ENCODE measurements at regions not wholly inside any gene's neighbourhood (a gene's known extent, or its start where the extent isn't known, plus 50 kb on each side); places are given as distances from the start of the nearest gene placed in this dataset.
"Not testable (repeated sequence)": the region's sequence is repeated elsewhere in the genome, so short reads cannot be mapped to it uniquely, and the experiment has no call there.

DNA sequence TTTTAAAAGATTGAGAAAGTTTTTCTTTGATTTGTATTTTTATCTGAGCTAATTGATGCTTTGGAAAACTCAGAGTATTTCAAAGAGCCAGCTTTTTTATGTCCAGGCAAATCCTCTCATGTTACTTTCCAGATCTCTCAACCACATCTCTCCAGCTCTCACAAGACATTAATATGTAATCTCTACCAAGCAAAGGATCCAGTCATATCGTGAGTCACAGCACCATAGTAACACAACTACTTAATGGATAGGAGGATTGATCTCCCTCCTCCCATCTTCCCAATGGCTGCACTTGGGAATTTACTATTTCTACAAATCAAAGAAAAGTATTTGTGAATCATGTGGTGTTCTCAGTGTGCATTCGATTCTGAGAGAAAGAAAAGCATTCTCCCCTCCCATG, 63.3 kb downstream of the POU4F1 start:
- DNase-seq (ENCODE audit: low spot score): no peak

DNA sequence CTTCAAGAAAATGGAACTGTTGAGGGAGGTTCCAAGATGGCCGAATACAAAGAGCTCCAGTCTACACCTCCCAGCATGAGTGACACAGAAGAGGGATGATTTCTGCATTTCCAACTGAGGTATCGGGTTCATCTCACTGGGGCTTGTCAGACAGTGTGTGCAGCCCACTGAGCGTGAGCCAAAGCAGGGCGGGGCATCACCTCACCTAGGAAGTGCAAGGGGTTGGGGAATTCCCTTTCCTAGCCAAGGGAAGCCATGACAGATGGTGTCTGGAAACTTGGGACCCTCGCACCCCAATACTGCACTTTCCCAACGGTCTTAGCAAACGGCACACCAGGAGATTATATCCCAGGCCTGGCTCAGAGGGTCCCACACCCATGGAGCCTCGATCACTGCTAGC, 77.3 kb downstream of the POU4F1 start:
- not testable (repeated sequence) for DNase-seq (ENCODE audit: low spot score)

DNA sequence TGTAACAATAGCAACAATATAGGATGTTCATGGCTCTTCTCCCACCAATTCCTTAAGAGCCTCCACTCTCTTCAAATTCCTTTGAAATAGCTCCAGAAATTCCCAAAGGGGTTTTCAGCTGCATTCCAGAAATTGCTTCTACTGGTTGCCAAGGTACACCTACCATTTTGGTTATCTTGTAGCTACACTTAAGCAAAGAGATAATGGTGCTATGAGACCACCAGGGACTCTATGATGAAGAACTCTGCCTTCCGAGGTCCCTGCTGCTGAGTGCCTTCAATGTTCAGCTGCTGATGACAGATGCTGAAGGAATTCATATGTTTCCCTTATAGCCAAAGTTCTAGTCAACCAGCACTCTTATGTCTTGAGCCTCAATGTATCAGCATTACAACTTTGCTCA, 78.4 kb downstream of the POU4F1 start:
- DNase-seq (ENCODE audit: low spot score): no peak

DNA sequence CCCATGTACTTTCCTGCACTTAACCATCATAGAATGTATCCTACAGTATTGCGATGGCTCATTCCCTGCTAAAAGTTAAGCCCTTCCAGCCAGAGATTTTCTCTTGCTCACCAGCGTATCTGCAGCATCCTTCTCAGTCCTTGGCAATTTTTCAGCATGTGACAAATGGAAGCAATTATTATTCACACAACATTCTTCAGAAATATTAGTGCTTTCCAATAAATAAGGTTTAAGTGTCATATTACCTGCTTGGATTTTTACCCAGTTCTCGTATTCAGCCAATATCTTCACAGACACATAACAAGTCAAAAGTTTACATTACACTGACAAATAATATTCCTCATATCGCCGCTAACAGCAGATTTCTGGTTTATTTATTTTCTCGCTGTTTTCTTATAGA, 82.3 kb downstream of the POU4F1 start:
- no peak for DNase-seq (ENCODE audit: low spot score)

DNA sequence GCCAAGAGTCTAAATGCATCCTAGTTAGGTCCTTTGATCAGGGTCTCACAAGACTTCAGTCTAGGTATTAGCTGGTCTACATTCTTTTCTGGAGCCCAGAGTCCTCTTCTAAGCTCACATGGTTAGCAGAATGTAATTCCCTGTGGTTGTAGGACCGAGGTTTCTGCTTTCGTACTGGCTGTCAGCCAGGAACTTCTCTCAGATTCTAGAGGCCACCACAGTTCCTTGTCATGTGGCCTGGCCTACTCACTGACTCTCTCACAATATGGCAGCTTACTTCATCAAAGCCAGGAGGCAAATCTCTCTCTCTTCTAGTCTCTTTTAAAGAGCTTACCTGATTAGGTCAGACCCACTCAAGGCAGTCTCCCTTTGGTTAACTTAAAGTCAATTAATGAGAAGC, 82.9 kb downstream of the POU4F1 start:
- no peak for DNase-seq (ENCODE audit: low spot score)

DNA sequence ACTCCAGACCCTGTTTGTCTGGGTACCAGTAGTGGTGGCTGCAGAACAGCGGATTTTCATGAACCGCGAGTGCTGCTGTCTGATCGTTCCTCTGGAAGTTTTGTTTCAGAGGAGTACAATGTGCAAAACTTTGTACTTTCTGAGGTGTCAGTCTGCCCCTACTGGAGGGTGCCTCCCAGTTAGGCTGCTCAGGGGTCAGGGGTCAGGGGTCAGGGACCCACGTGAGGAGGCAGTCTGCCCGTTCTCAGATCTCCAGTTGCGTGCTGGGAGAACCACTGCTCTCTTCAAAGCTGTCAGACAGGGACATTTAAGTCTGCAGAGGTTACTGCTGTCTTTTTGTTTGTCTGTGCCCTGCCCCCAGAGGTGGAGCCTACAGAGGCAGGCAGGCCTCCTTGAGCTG, 84.9 kb downstream of the POU4F1 start:
- not testable (repeated sequence) for DNase-seq (ENCODE audit: low spot score)

DNA sequence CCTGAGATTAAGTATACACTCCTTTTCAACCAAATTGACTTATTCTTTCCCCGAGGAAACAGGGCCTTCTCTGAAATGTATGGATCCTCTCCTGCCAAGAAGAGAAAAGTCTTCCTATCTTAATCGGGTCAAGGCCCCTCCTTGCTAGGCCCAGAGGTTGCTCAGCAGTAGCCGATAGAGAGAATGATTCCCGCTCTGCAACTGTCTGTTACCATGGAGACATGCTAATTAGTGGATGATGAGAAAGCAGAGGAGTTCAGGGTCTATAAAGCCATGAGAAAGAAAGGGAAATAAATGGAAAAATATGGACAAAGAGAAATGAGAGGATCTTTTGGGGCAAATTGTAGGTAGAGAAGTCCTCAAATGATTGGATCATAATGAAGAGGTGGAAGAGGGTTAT, 103.5 kb downstream of the POU4F1 start:
- DNase-seq (ENCODE audit: low spot score): no peak

DNA sequence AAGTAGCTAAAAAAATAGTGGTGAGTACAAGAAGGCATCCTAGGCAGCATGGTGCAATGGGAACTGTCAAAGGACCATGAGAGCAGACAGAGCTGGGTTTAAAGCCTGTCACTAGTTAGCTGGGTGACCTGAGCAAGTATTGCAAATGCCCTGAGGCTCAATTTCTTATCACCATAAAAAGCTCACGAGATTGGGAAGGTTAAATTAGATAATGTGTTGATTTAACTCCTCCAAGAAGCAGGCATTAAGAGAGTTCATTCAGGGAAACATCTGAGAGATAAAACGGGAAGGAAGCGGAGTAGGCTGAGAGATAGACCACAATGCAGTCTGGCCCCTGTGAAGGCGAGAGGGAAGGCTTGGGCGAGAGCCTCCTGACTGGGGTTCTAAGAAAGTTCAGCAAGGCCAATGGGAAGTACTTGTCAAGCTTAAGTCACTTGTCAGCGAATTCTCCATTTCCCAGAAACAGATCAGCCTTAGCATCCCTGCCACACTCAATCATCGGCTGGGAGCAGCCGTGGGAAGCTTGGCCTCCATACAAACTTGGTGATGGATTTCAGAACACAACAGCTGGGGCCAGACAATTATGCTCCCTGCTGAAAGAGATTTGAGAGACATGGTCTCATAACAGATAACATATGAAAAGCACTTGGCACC, 105.5 kb downstream of the POU4F1 start:
- DNase-seq (ENCODE audit: low spot score): no peak

DNA sequence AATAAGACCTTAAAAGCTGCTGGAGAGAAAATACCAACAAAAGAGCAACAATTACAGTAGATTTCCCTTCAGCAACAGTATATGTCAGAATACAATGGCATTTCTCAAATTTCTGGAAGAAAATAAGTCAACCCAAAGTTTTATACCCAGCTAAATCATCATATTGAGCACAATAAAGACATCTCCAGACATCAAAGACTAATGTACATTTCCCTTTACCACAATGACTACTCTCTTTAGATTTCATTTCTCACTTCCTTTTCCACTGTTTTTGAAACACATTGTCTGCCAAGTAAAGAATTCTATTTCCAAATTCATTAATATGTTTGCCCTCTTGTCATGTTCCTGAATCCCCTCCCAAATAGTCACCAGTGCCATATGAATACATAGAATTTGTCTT, 111.4 kb downstream of the POU4F1 start:
- no peak for DNase-seq (ENCODE audit: low spot score)

DNA sequence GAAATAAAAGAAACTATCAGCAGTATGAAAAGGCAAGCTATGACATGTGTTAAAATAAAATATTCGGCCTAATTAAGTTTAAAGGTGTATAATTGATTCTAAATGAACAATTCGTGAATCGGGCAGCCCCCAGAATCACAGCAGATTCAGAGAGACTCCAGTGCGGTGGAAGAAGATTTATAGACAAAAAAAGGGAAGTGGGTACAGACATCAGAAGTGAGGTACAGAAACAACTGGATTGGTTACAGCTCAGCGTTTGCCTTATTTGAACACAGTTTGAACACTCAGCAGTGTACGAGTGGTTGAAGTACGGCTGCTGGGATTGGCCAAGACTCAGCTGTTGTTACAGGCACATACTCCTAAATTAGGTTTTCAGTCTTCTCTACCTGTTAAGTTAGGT, 113.1 kb downstream of the POU4F1 start:
- not testable (repeated sequence) for DNase-seq (ENCODE audit: low spot score)

DNA sequence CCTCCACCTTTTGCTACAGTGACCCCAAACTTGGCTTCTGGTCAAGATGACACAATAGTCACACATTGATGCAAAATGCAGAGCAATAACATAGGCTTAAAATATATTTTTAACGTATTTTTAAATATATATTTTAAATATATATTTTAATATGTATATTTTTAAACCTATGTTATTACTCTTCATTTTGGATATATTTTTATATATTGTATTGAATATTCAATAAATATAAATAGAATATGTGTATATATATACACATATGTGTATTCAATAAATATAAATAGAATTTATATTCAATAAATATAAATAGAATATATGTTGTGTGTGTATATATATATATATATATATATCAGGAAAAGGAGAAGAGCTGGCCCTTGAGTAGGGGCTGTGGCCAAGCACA, 115.6 kb downstream of the POU4F1 start:
- no peak for DNase-seq (ENCODE audit: low spot score)

DNA sequence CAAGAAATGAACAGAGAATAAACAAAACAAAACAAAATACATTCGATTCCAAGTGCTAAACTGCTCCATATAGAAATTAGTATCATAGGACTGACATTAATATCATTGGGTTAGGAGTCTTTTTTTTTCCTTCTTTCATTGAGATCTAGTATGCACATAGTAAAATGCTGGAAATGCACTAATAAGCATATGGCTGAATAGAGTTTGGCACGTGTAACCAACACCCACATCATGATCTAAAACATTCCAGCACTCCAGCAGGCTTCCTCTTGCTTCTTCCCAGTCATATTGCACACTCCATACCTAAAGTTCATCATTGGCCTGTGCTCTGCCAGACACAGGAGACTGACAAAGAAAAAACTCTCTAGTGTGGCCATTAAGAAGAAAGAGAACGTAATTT, 117.5 kb downstream of the POU4F1 start:
- DNase-seq (ENCODE audit: low spot score): no peak

DNA sequence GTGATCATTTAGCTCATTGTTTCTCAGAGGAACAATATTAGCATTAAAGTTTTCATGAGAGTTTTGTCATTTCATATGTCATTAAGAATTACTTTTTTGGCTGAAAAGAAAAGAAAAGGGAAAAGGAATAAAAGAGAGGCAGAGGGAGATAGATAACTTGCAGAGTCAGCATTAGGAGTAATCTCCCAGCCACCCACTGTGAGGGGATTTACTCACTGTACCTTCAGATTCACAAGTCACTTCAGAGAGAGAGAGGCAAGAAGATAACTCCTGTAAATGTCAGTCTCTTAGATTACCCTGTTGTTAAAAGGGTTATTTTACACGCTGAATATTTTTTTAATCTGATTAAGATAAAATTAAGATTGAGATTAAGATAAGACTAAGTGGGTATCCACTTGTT, 125.2 kb downstream of the POU4F1 start:
- no peak for DNase-seq (ENCODE audit: low spot score)

DNA sequence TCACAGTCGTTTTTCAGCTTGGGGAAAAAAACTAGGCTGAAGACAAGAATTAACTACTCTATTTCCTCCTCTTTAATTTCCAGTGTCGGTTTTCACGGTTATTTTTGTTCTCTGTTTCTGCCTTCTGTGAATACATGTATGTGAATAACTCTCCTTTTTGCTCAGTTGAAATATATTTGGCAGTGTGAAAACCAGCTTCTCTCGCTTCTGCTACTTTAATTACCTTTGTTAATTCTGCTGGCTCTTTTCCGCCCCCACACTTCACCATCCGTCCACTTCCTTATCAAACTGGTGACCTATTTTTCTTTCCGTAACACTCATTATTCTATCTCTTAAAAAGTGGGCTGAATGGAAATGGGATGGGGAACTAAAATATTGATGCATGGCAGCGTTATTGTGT, 126.4 kb downstream of the POU4F1 start:
- no peak for DNase-seq (ENCODE audit: low spot score)

DNA sequence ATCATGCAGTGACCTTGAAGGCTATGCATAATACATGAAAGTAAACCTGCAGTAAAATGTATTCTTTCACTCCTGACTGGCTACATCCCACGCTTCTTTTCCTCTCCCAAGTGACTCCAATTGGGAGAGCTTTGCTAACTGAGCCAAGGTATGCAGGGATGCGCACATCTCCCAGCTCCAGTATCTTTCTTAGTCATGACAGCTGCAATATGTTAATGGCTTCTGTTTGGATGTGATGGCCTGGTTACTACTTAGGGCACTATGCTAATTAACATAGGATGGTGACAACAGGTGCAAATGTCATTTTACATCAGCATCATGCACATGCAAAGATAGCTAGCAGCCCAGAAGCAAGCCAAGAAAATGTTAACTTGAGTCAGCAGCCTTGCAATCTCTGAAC, 134.7 kb downstream of the POU4F1 start:
- DNase-seq (ENCODE audit: low spot score): no peak

DNA sequence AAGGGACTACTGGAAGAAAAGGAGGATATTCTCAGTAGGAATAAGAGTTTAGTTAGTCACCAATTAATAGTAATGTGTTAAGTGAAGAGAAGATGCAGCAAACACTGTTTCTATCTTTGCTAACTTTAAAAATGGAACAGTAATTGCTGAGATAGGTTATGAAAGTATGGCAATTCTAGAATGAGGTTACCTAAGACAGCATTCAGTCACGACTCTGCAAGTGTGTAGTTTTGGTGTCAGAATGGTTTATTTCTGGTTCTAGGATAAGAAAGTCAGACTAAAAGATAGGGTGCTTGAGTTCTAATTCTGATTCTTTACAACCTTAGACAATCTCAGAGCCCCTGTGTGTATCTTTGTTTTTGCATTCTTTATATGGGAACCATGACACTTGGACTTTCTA, 138.1 kb downstream of the POU4F1 start:
- no peak for DNase-seq (ENCODE audit: low spot score)

DNA sequence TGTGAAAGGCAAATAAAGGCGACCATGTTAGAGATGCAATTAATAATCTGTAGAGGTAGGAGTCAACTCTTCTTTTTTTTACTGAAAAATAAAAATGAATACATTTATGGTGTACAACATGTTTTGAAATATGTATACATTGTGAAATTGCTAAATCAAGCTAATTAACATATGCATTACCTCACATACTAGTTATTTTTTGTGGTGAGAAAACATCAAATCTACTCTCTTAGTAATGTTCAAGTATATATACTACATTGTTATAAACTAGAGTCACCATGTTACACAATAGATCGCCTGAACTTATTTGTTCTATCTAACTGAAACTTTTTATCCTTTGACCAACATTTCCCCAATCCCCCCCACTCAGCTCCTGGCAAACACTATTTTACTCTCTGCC, 143.2 kb downstream of the POU4F1 start:
- DNase-seq (ENCODE audit: low spot score): no peak

DNA sequence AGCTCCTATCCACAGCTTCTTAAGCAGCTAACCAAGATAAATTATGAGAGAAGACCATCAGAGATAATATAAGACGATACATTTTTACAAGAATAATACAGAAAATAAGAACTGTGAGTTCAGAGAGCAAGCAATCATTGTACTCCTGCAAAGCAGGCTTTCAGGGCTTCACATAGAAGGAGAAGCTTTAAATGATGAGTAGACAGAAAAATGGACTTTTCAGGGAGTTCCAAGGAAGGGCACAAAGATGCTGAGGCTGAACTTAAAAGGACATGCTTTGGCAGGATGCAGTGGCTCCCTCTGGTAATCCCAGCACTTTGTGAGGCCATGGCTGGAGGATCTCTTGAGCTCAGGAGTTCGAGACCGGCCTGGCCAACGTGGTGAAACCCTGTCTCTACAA, 159.5 kb downstream of the POU4F1 start:
- DNase-seq (ENCODE audit: low spot score): no peak

DNA sequence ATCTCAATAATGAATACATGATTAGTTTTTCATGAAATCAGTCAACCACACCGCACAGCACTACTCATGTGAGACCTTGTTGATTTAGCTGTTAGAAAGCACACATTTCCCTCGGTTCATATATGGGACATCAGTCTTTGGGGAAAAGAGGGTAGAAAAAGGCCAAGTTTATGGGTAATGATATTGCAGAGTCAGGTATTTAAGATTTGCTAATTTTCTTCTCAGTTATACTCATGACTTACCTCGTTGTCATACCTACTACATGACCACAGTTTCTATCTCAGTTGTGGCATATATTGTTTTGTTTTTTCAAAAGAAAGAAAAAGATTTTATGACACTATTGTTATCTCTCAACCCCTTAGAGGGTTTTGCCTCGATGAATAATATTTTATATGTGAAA, 165.6 kb downstream of the POU4F1 start:
- DNase-seq (ENCODE audit: low spot score): no peak

DNA sequence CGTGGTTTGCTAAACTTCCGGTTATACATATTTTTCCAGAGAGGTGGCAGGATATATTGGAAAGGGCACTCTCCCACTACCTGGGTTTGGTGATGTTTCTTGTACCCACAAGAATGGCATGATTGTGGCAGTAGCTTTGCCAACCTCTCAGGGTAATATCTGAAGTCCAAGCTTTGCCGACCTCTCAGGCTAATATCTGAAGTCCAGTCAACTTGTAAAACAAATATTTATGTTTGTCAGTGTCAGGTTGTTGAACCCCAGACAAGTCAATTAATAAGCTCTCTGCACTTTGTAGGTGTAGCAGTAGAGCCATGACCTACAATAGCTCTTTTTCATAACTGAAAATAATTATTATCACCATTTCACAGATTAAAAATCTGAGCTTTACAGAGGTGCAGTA, 167.0 kb downstream of the POU4F1 start:
- DNase-seq (ENCODE audit: low spot score): no peak

DNA sequence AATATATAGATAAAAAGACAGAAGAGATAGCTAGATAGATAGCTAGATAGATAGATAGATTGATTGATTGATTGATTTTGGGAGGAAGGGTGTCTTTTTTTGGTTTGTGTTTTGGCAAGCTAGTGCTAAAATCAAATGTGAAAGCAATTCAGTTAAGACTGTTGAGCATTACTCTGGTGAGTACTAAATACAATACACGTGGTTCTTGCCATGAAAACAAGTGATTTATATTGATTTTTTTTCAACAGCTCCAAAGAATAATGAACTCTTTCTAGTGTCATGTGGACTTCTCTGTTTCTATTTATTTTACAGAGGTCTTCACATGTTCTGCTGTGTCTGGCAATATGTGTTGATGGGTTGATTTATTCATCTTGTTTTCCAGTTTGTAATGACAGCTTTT, 172.0 kb downstream of the POU4F1 start:
- no peak for DNase-seq (ENCODE audit: low spot score)

DNA sequence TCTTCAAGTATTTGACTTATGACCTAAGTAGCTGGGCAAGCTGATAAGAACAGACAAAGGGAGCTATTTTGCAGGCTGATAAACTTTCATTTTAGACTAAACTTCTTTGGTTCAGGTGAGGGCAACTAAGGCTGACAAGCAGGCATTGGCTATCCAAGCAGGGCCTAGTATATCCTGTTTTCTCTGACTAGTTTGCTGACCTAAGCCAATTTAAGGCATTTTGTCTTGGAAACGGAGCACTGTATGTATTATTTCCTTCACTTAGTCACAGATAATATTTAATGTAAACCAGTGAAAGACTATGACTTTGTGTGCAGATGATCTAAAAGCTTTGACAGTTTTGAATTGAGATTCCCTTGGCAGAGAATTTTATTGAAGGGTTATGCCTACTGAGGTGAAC, 172.5 kb downstream of the POU4F1 start:
- no peak for DNase-seq (ENCODE audit: low spot score)

DNA sequence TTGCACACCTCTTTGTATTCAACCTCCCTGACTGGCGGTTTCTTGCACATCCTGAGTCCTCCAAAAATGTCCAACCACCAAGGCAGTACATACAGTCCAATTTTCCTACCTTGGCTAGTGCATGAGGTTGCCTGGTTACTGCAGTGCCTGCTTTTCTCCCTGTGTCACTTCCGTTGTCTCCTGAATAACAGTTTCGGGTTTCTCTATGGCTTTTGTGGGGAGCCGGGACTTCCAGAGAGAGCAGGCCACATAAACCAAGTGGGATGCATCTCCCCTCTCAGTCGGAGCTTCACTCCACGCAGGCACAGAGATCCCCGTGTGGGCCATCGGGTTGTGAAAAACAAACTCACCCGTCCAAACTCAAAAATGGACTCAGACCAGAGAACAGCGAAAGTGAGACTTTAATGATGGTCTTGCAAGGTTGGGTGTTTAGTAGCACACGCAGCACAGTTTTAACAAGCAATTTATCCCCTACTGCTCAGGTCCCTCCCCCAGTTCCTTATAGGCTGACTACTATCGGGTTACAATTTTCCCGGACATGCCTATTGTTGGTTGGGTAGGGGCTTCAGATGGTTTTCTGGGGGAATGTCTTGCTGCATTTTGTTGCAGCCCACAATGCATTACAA, 173.1 kb downstream of the POU4F1 start:
- DNase-seq (ENCODE audit: low spot score): no peak

DNA sequence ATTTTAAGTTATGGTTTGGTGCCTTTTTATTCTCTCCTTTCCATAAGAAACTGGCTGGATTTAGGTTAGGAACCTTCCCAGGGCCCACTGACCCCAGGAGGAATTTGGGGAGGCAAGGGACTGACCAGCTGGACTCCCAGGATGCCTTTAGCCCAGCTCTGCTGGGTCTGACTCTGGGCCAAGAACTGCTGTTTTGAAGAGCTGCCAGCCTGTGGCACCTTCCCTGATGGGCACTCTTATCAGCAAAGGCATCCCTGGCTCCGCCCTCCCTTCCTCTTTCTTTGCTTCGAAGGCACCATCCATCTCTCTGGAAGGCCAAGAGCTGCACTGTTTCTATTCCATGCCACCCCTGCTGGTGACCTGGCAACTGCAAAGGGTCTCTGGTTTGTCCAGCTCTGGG, 174.7 kb downstream of the POU4F1 start:
- DNase-seq (ENCODE audit: low spot score): no peak

Data from SW480 (cell line).